H1 (cell line): ENCODE measurements at regions not wholly inside any gene's neighbourhood (a gene's known extent, or its start where the extent isn't known, plus 50 kb on each side); places are given as distances from the start of the nearest gene placed in this dataset.

Experiments used
- CBX8 ChIP-seq: fragments of 300-800, 300-1000 bp; sonication (generic); IDR thresholded peaks from 2 replicates; pipeline ENCODE4 v1.7.1; 2016; ENCODE audit warnings: low read depth, low read length, borderline replicate concordance
- POLR2A ChIP-seq, 2 experiments: IDR thresholded peaks; 1 replicate in 1 of 2; 2 replicates in 1 of 2; pipeline ENCODE4 v1.6.1; 2011; ENCODE audit warnings: low read depth in 2 of 2, low read length in 2 of 2, mild to moderate bottlenecking in 2 of 2; ENCODE audit errors: control extremely low read depth in 1 of 2
- RAD21 ChIP-seq, 2 experiments: IDR thresholded peaks in 1 of 2; conservative IDR thresholded peaks in 1 of 2; 2 replicates each; pipeline ENCODE4 v1.6.1; 2011; ENCODE audit warnings: low read depth in 2 of 2, low read length in 2 of 2, improper control_type of control experiment in 1 of 2, inconsistent platforms in 1 of 2, mild to moderate bottlenecking in 1 of 2, moderate library complexity in 1 of 2
- SP1 ChIP-seq: IDR thresholded peaks from 2 replicates; pipeline ENCODE4 v1.6.1; 2011; ENCODE audit warnings: low read depth, low read length
- TF ChIP-seq, protein P1 (sequence below), 3 experiments: IDR thresholded peaks; 1 replicate in 2 of 3; 2 replicates in 1 of 3; pipeline versions ENCODE4 v1.5.1 to v1.6.1; 2011; ENCODE audit warnings: low read length in 3 of 3, mild to moderate bottlenecking in 3 of 3, inconsistent platforms in 2 of 3, low read depth in 1 of 3, moderate library complexity in 1 of 3; ENCODE audit not compliant: insufficient read depth in 1 of 3; ENCODE audit errors: control extremely low read depth in 1 of 3

DNA sequence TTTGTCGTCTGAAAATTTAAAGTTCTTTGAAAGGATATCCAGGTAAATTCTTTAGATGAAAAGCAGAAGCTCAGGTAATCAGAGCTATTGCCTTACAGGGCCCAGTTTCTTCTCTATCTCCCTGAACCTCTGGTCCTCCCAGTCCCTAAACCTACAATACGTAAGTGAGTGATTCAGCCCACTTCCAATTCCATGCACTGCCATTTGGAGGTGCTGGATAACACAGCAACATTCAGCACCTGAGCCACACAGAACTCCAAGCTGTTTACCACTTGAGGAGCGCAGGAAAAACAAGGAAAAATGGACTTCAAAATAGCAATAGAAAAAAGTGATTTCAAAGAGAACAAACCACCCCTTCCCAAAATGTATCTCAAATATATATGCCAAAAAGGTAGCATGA lies 105.0 kb upstream of the DNAJC10 start:
- TF ChIP-seq SP1 = no peak
- TF ChIP-seq, protein P1, sequence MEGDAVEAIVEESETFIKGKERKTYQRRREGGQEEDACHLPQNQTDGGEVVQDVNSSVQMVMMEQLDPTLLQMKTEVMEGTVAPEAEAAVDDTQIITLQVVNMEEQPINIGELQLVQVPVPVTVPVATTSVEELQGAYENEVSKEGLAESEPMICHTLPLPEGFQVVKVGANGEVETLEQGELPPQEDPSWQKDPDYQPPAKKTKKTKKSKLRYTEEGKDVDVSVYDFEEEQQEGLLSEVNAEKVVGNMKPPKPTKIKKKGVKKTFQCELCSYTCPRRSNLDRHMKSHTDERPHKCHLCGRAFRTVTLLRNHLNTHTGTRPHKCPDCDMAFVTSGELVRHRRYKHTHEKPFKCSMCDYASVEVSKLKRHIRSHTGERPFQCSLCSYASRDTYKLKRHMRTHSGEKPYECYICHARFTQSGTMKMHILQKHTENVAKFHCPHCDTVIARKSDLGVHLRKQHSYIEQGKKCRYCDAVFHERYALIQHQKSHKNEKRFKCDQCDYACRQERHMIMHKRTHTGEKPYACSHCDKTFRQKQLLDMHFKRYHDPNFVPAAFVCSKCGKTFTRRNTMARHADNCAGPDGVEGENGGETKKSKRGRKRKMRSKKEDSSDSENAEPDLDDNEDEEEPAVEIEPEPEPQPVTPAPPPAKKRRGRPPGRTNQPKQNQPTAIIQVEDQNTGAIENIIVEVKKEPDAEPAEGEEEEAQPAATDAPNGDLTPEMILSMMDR (IDR thresholded peaks at IDR 0.05; ENCODE audit: control extremely low read depth in 1 of 3, insufficient read depth in 1 of 3, low read depth in 1 of 3, low read length in 3 of 3) = peak; percentile 21 to 51 (median 34)
- TF ChIP-seq POLR2A (IDR thresholded peaks at IDR 0.05; ENCODE audit: control extremely low read depth in 1 of 2, low read depth in 2 of 2, low read length in 2 of 2) = no peak
- TF ChIP-seq RAD21 (IDR thresholded peaks at IDR 0.05 in 1 of 2, conservative IDR thresholded peaks at IDR 0.05 in 1 of 2; ENCODE audit: low read depth in 2 of 2, low read length in 2 of 2) = peak; percentile 44 to 67
- no peak for TF ChIP-seq CBX8
